GM23338 (cell line): ENCODE measurements at regions not wholly inside any gene's neighbourhood (a gene's known extent, or its start where the extent isn't known, plus 50 kb on each side); places are given as distances from the start of the nearest gene placed in this dataset.
"Not testable (repeated sequence)": the region's sequence is repeated elsewhere in the genome, so short reads cannot be mapped to it uniquely, and the experiment has no call there.

ENCODE experiments used
- ATAC-seq: fragments of 200-7000 bp; cut with Tn5 transposase; 3 replicates; pipeline ENCODE4 v1.9.1; 2020
- DNase-seq: peaks from one replicate; pipeline ENCODE4 v3.0.0-alpha.2; 2015; ENCODE audit warnings: low spot score
- H2AFZ ChIP-seq: fragments of 200-600 bp; sonication (generic); 2 replicates; pipeline ENCODE4 v1.8.0; 2016; ENCODE audit warnings: antibody characterized with exemption, mild to moderate bottlenecking, moderate library complexity
- H3F3A ChIP-seq: fragments of 200-600 bp; sonication (generic); replicated peaks from 2 replicates; pipeline ENCODE4 v1.8.0; 2017; ENCODE audit warnings: antibody characterized with exemption, mixed run types, low read depth
- H3K27ac ChIP-seq: fragments of 200-600 bp; sonication (generic); 2 replicates; pipeline ENCODE4 v1.6.1; 2016; ENCODE audit warnings: low read depth
- H3K27me3 ChIP-seq: fragments of 200-600 bp; sonication (generic); 2 replicates; pipeline ENCODE4 v1.8.0; 2016; ENCODE audit warnings: mild to moderate bottlenecking, mixed run types, moderate library complexity; ENCODE audit not compliant: insufficient read depth
- H3K36me3 ChIP-seq: fragments of 200-600 bp; sonication (generic); 2 replicates; pipeline ENCODE4 v1.8.0; 2016; ENCODE audit warnings: mild to moderate bottlenecking; ENCODE audit not compliant: insufficient read depth
- H3K4me1 ChIP-seq: fragments of 200-600 bp; sonication (generic); 2 replicates; pipeline ENCODE4 v1.8.0; 2016; ENCODE audit warnings: mild to moderate bottlenecking, moderate library complexity; ENCODE audit not compliant: insufficient read depth
- H3K4me2 ChIP-seq: fragments of 200-600 bp; sonication (generic); 2 replicates; pipeline ENCODE4 v1.7.1; 2017; ENCODE audit warnings: mixed run types
- H3K4me3 ChIP-seq: fragments of 200-600 bp; sonication (generic); 2 replicates; pipeline ENCODE4 v1.6.1; 2016; ENCODE audit warnings: mixed run types
- H3K79me2 ChIP-seq: fragments of 200-600 bp; sonication (generic); replicated peaks from 2 replicates; pipeline ENCODE4 v1.8.0; 2017; ENCODE audit warnings: mild to moderate bottlenecking; ENCODE audit not compliant: insufficient read depth
- H3K9me2 ChIP-seq: fragments of 200-600 bp; sonication (generic); 2 replicates; pipeline ENCODE4 v1.8.0; 2017; ENCODE audit not compliant: insufficient read depth
- H4K20me1 ChIP-seq: fragments of 200-600 bp; sonication (generic); replicated peaks from 2 replicates; pipeline ENCODE4 v1.8.0; 2017; ENCODE audit warnings: mild to moderate bottlenecking; ENCODE audit not compliant: insufficient read depth
- H3K27ac Mint-ChIP-seq: 2 replicates; pipeline ENCODE4 v1.8.0; 2020; ENCODE audit warnings: inconsistent platforms, mild to moderate bottlenecking, moderate library complexity, mixed read lengths
- H3K27me3 Mint-ChIP-seq: 3 replicates; pipeline ENCODE4 v1.8.0; 2022; ENCODE audit warnings: low read depth, mild to moderate bottlenecking, moderate library complexity, mixed read lengths, inconsistent platforms; ENCODE audit not compliant: insufficient read depth, poor library complexity
- H3K36me3 Mint-ChIP-seq: 3 replicates; pipeline ENCODE4 v1.8.0; 2021; ENCODE audit warnings: low read depth, mild to moderate bottlenecking, inconsistent platforms, moderate library complexity, mixed read lengths
- H3K4me1 Mint-ChIP-seq: 3 replicates; pipeline ENCODE4 v1.8.0; 2020; ENCODE audit warnings: mild to moderate bottlenecking, inconsistent platforms, mixed read lengths
- H3K4me3 Mint-ChIP-seq: 3 replicates; pipeline ENCODE4 v1.8.0; 2021; ENCODE audit warnings: moderate library complexity, mild to moderate bottlenecking, inconsistent platforms, mixed read lengths
- H3K9me3 Mint-ChIP-seq: 3 replicates; pipeline ENCODE4 v1.8.0; 2020; ENCODE audit warnings: moderate library complexity, mild to moderate bottlenecking, inconsistent platforms, mixed read lengths
- CREB1 ChIP-seq: fragments of 250-450 bp; sonication (Bioruptor Pico); IDR thresholded peaks from 2 replicates; pipeline ENCODE4 v1.5.0; 2020; ENCODE audit warnings: low read depth, mild to moderate bottlenecking, moderate library complexity
- ETS1 ChIP-seq: IDR thresholded peaks from 2 replicates; pipeline ENCODE4 v1.6.1; 2016; ENCODE audit warnings: antibody characterized with exemption
- EZH2 ChIP-seq: fragments of 200-600 bp; sonication (generic); IDR thresholded peaks from one replicate; pipeline ENCODE4 v1.8.0; 2017; ENCODE audit warnings: antibody characterized with exemption, mild to moderate bottlenecking, low read depth; ENCODE audit not compliant: unreplicated experiment
- EZH2phosphoT487 ChIP-seq: fragments of 200-600 bp; sonication (generic); IDR thresholded peaks from one replicate; pipeline ENCODE4 v1.8.1; 2018; ENCODE audit warnings: antibody characterized with exemption; ENCODE audit not compliant: unreplicated experiment
- JUNB ChIP-seq: IDR thresholded peaks from one replicate; pipeline ENCODE4 v1.6.1; 2016; ENCODE audit warnings: antibody characterized with exemption; ENCODE audit not compliant: unreplicated experiment
- NANOG ChIP-seq: IDR thresholded peaks from 2 replicates; pipeline ENCODE4 v1.6.1; 2016; ENCODE audit warnings: antibody characterized with exemption, borderline replicate concordance
- POLR2AphosphoS5 ChIP-seq: IDR thresholded peaks from 2 replicates; pipeline ENCODE4 v1.6.1; 2016; ENCODE audit warnings: antibody characterized with exemption, low read depth
- STAT1 ChIP-seq: IDR thresholded peaks from one replicate; pipeline ENCODE4 v1.6.1; 2016; ENCODE audit warnings: antibody characterized with exemption; ENCODE audit not compliant: unreplicated experiment
- ZNF114 ChIP-seq: fragments of 250-450 bp; sonication (Bioruptor Pico); IDR thresholded peaks from 2 replicates; pipeline ENCODE4 v1.5.0; 2020; ENCODE audit warnings: mild to moderate bottlenecking, moderate library complexity
- ZNF331 ChIP-seq: fragments of 250-450 bp; sonication (Bioruptor Pico); IDR thresholded peaks from 2 replicates; pipeline ENCODE4 v1.5.0; 2020; ENCODE audit warnings: low read depth, mild to moderate bottlenecking, moderate library complexity
- TF ChIP-seq, protein P1 (sequence below), 2 experiments: fragments of 200-600 bp in 1 of 2; sonication (generic) in 1 of 2; conservative IDR thresholded peaks; 2 replicates each; pipeline versions ENCODE4 v1.5.1 to v1.6.1; 2016 to 2017; ENCODE audit warnings: antibody characterized with exemption in 2 of 2, low read depth in 2 of 2, mild to moderate bottlenecking in 2 of 2, moderate library complexity in 1 of 2
- TF ChIP-seq, protein P2 (sequence below): IDR thresholded peaks from one replicate; pipeline ENCODE4 v1.6.1; 2018; ENCODE audit warnings: antibody characterized with exemption; ENCODE audit not compliant: unreplicated experiment

- TF ChIP-seq NANOG (no peak), STAT1 (no peak), JUNB (no peak)
- TF ChIP-seq, protein P1, sequence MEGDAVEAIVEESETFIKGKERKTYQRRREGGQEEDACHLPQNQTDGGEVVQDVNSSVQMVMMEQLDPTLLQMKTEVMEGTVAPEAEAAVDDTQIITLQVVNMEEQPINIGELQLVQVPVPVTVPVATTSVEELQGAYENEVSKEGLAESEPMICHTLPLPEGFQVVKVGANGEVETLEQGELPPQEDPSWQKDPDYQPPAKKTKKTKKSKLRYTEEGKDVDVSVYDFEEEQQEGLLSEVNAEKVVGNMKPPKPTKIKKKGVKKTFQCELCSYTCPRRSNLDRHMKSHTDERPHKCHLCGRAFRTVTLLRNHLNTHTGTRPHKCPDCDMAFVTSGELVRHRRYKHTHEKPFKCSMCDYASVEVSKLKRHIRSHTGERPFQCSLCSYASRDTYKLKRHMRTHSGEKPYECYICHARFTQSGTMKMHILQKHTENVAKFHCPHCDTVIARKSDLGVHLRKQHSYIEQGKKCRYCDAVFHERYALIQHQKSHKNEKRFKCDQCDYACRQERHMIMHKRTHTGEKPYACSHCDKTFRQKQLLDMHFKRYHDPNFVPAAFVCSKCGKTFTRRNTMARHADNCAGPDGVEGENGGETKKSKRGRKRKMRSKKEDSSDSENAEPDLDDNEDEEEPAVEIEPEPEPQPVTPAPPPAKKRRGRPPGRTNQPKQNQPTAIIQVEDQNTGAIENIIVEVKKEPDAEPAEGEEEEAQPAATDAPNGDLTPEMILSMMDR (conservative IDR thresholded peaks at IDR 0.05; ENCODE audit: low read depth in 2 of 2): no peak
Measured at GRCh38 chr11:83389975-83390374, 103.8 kb upstream of the CCDC90B start (continued).

- not testable (repeated sequence) for H3K36me3 ChIP-seq, H3K4me2 ChIP-seq, DNase-seq, H3K4me3 ChIP-seq, H3K27ac ChIP-seq, H3F3A ChIP-seq, ATAC-seq, H3K4me1 ChIP-seq, H3K27ac Mint-ChIP-seq, H3K4me1 Mint-ChIP-seq, H3K27me3 ChIP-seq, H3K9me2 ChIP-seq, H3K79me2 ChIP-seq, H3K4me3 Mint-ChIP-seq, H4K20me1 ChIP-seq, H3K27me3 Mint-ChIP-seq, H2AFZ ChIP-seq
- Mint-ChIP-seq H3K36me3 (peaks cover 16% of the 10 kb centered on the region; the same call in 2 of the 3 replicates), H3K9me3 (peaks cover 39% of the 10 kb centered on the region)
Measured at GRCh38 chr11:83383838-83384237, 97.7 kb upstream of the CCDC90B start.

- no peak for DNase-seq
- Histone ChIP-seq H2AFZ (no peak overlapping the region), H3K4me1 (no peaks in the 10 kb centered on the region), H3K36me3 (no peaks in the 10 kb centered on the region), H3K4me2 (no peak overlapping the region), H3F3A (no peaks in the 10 kb centered on the region), H3K4me3 (no peak overlapping the region), H3K9me2 (no peaks in the 10 kb centered on the region; the same call in 1 of the 2 replicates), H3K27ac (no peak overlapping the region), H4K20me1 (no peaks in the 10 kb centered on the region), H3K27me3 (no peaks in the 10 kb centered on the region), H3K79me2 (no peaks in the 10 kb centered on the region)
- Mint-ChIP-seq H3K4me3 (no peak overlapping the region), H3K27ac (no peak overlapping the region), H3K36me3 (peaks cover 7% of the 10 kb centered on the region; the same call in 2 of the 3 replicates), H3K4me1 (no peaks in the 10 kb centered on the region), H3K27me3 (no peaks in the 10 kb centered on the region), H3K9me3 (peaks cover 11% of the 10 kb centered on the region)
- no peak for ATAC-seq
- TF ChIP-seq ZNF331 (no peak), EZH2 (no peak)
Measured at GRCh38 chr11:83374311-83374710, 88.1 kb upstream of the CCDC90B start.

DNA sequence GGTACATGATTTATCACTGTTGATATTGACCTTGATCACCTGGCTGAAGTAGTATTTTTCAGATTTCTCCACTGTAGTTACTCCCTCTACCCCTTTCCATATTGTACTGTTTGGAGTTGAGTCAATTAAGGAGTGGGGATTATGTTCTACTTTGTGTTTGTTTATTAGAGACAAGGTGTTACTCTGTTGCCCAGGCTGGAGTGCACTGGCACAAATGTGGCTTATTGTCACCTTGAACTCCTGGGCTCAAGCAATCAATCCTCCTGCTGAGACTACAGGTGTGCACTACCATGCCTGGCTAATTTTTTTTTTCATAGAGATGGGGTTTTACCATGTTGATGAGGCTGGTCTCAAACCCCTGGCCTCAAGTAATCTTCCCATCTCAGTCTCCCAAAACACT, 85.3 kb upstream of the CCDC90B start:
- Histone ChIP-seq H2AFZ (no peak overlapping the region), H3K27ac (no peak overlapping the region), H3K36me3 (peaks cover 26% of the 10 kb centered on the region; the same call in 1 of the 2 replicates), H3K4me3 (no peak overlapping the region), H3K4me2 (no peak overlapping the region), H3K79me2 (no peaks in the 10 kb centered on the region), H4K20me1 (no peaks in the 10 kb centered on the region), H3K27me3 (no peaks in the 10 kb centered on the region), H3F3A (no peaks in the 10 kb centered on the region), H3K4me1 (no peaks in the 10 kb centered on the region), H3K9me2 (no peaks in the 10 kb centered on the region; the same call in 1 of the 2 replicates)
- no peak overlapping the region for H3K4me3 Mint-ChIP-seq
- ATAC-seq (no peak), DNase-seq (no peak)
- peaks cover 2% of the 10 kb centered on the region for H3K27me3 Mint-ChIP-seq
- H3K9me3 Mint-ChIP-seq: peaks cover 37% of the 10 kb centered on the region
- H3K4me1 Mint-ChIP-seq: no peaks in the 10 kb centered on the region
- peaks cover 31% of the 10 kb centered on the region for H3K36me3 Mint-ChIP-seq
- no peak overlapping the region for H3K27ac Mint-ChIP-seq
- TF ChIP-seq EZH2phosphoT487 (no peak), POLR2AphosphoS5 (no peak), EZH2 (no peak), JUNB (no peak), ZNF114 (no peak), ZNF331 (no peak), NANOG (no peak), CREB1 (CRISPR knock-in tag) (no peak), ETS1 (no peak)
- TF ChIP-seq, protein P2, sequence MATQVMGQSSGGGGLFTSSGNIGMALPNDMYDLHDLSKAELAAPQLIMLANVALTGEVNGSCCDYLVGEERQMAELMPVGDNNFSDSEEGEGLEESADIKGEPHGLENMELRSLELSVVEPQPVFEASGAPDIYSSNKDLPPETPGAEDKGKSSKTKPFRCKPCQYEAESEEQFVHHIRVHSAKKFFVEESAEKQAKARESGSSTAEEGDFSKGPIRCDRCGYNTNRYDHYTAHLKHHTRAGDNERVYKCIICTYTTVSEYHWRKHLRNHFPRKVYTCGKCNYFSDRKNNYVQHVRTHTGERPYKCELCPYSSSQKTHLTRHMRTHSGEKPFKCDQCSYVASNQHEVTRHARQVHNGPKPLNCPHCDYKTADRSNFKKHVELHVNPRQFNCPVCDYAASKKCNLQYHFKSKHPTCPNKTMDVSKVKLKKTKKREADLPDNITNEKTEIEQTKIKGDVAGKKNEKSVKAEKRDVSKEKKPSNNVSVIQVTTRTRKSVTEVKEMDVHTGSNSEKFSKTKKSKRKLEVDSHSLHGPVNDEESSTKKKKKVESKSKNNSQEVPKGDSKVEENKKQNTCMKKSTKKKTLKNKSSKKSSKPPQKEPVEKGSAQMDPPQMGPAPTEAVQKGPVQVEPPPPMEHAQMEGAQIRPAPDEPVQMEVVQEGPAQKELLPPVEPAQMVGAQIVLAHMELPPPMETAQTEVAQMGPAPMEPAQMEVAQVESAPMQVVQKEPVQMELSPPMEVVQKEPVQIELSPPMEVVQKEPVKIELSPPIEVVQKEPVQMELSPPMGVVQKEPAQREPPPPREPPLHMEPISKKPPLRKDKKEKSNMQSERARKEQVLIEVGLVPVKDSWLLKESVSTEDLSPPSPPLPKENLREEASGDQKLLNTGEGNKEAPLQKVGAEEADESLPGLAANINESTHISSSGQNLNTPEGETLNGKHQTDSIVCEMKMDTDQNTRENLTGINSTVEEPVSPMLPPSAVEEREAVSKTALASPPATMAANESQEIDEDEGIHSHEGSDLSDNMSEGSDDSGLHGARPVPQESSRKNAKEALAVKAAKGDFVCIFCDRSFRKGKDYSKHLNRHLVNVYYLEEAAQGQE: no peak
